Activated naive CD4-positive, alpha-beta T cell treated with Interleukin-2 at 50 U/mL for 16 hours (primary cell): ENCODE measurements at regions not wholly inside any gene's neighbourhood (a gene's known extent, or its start where the extent isn't known, plus 50 kb on each side); places are given as distances from the start of the nearest gene placed in this dataset.
"Not testable (repeated sequence)": the region's sequence is repeated elsewhere in the genome, so short reads cannot be mapped to it uniquely, and the experiment has no call there.

Experiments
- DNase-seq: peaks from one replicate; pipeline ENCODE4 v3.0.0-alpha.2; 2020

DNA sequence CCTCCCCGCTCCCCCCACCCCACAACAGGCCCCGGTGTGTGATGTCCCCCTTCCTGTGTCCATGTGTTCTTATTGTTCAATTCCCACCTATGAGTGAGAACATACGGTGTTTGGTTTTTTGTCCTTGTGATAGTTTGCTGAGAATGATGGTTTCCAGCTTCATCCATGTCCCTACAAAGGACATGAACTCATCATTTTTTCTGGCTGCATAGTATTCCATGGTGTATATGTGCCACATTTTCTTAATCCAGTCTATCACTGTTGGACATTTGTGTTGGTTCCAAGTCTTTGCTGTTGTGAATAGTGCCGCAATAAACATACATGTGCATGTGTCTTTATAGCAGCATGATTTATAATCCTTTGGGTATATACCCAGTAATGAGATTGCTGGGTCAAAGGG lies 104.3 kb downstream of the MTPN start:
- DNase-seq: not testable (repeated sequence)

DNA sequence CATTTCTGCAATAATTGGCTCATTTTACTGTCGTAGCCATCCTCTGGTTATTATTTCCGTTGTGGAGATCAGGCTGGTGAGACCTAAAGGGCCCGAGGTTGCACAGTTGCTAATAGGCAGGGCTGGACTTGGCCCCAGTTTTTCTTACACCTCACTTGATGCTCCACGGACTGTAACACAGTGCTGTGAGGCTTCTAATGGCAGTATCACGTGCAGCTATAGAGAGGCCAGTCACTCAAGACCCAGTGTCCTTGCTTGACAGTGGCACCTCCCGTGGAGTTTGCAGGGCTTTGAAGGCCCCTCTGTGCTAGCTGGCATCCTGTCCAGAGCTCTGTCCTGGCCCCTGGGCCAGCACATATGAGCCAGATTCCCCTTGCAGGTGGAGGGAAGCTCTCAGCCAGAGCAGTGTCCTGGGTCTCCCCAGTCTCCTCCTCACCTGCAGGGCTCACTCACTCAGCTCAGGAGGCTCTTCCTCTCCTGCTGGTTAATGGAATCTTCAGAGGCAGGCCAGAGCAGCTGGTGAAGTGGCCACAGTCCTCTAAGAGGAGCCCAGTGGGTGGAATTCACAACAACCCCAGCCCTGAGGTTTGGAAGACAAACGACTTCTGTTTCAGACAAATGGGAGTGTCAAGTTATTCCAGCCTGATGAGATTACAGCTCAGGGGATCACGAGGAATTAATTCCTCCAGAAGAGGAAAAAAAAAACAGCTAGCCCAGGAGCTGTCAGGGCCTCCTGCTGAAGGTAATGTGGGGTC lies 114.2 kb upstream of the FAM180A start:
- DNase-seq: no peak

GRCh38 chr7:135859538-135859937 lies 110.9 kb upstream of the FAM180A start:
- no peak for DNase-seq

DNA sequence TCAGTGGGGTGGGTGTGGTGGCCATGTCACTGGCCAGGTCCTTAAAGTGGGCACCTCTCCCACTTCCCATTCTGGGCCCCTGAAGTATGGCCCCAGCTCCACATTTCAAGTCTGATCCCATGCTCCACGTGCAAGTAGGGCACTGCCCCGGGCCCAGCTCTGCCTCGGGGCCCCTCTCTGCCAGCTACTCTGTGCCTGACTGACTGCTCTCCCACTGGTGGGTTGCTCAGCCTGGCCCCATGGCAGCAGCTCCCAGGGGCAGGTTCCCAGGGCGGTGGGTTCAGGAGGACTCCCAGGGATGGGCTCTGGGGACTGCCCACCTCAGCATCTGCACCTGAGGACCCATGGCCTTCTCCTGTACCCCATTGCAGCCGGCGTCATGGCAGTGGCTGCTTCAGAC lies 110.2 kb upstream of the FAM180A start:
- DNase-seq: no peak

DNA sequence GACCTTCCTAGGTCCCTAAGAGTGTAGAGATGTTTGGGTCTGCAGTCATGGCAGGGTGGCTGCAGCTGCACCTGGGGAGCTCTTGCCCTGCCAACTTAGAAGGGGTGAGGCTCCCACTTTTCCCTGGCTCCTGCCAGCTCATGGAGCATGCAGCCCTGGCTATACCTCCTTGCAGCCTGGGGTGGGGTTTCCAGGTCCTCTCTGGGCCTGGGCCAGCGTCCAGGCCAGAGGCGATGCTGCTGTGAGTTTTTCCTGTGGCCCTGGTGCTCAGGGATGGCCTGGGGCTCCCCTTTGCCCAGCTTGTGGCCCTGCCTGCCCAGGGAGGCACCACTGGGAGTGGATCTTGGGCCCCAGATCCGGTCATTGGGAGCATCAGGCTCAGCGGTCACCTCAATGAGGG lies 109.8 kb upstream of the FAM180A start:
- no peak for DNase-seq

DNA sequence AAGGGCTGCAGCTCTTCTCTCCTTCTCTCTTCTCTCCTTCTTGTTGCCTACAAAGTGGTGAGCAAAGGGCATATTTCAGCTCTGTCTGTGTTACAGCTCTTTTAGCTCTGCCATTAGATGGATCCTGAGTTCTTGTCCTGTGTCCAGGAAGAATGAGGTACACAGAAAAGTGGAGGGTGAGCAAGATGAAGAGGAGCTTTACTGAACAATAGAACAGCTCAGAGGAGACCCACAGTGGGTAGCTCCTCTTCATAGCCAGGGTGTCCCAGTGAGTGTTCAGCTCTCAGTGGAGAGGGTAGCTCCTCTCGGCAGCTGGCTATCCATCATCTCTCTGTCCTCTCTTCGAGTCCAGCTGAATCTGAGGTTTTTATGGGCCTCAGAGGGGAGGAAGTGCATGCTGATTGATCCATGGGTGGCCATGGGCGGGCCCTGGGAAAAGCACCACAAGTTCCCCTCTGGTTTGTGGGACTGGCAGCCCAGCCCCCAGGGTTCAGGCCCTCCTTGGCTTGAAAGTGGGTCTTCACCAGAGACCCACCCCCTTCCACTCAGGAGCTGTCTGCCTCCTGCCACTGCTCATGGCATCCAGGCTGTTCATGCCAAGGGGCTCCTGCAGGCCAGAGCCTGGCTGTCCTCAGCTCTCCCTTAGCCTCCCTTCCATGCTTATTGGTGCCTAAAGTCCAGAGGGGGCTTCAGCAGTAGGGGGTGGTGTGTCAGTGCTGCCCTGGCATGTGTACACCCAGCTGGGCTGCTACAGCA lies 109.1 kb upstream of the FAM180A start:
- DNase-seq: no peak

- DNase-seq: no peak
These were observed 107.9 kb upstream of the FAM180A start for GRCh38 chr7:135856356-135857144.

DNA sequence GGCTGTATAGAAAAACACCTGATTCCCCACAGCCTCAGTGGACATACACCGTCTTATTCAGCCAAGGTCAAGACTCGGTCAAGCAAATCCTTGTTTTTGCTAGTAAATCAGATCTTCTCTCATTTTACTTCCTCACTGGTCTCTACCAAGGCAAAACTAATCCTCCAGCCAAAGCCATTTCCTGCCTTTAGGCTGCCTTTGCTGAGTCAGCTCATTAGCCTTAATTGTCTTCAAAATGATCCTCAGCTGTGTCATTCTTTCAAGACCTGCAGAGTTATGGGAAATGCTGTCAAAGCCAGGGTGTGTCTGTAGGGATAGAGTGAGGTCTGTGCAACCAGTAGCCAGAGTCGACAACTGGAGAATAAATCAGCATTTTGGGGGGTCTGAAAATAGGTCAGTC lies 107.2 kb upstream of the FAM180A start:
- no peak for DNase-seq

GRCh38 chr7:135853499-135853898 lies 104.9 kb upstream of the FAM180A start:
- no peak for DNase-seq

DNA sequence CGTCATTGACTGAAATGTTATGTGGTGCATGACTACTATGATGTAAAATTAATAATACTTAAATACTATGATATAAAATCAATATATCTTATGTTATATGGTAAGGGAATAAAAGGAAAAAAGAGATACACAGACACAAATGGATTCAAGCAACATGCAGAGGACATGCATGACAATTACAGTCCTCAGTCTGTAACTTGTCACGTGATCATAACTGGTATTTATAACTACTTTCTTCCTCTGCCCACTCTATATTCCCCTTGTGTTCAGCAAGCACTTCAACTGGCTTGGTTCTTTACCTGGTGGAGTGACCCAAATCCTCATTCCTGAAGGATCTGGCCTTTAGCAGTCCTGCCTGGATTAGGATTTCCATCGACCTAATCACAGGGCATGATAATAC lies 104.4 kb upstream of the FAM180A start:
- DNase-seq: no peak

- no peak for DNase-seq
These were observed 98.6 kb upstream of the FAM180A start for GRCh38 chr7:135847242-135847641.

DNA sequence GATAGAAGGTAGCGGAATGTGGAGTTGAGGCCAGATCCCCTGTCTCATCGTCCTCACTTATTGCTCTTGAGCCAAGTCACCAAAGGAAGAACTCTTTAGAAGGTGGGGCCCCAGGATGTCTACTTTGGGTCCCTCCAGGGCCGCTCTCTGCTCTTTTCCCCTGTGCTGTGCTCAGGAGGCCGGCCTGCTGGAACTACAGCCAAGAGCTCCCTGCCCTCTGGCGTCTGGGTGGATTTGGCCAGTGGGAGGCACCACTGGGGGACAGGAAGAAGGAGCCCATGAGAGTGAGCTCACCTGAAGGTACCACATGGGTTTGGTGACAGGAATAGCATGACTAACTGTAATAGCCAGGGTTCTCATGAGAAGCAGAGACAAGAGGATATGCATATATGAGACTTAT lies 97.7 kb upstream of the FAM180A start:
- no peak for DNase-seq

- DNase-seq: no peak
These were observed 96.9 kb upstream of the FAM180A start for GRCh38 chr7:135845415-135846075.

DNA sequence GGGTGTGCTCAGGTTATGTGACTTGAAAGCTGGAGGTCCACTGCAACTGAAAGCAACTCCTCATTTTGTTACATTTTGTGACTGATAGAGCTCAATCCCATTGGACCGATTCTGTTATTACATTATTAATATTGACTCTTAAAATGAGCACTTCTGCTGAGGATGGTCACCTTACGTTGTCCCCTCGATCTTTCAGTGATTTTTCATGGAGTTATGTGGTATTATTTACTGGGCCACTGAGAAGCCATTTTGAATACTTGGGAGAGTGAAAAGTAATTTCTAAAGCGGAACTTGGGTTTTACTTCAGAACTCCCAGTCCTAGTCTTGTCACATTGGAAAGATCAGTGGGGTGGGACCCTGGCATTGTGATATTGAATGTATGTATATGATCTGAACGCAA lies 96.3 kb upstream of the FAM180A start:
- no peak for DNase-seq

GRCh38 chr7:135843214-135843613 lies 94.6 kb upstream of the FAM180A start:
- DNase-seq: no peak

- DNase-seq: no peak
These were observed 94.0 kb upstream of the FAM180A start for GRCh38 chr7:135842446-135843179.

DNA sequence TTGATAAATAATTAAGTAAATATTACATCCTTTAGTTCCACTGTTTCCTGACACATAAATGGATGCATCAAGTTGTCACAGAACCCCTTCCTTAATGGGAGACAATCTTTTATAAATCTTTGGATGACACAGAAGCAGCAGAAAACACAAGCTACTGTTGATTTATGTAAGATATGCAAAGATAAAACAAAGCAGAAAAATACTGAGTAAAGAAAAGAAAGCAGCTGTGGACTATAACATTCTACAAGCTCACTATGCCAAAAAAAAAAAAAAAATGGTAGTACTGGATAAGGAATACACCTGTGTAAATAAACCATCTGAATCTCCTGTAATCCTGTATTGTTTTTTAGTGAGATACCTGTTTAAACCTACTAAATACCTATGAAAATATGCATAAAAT lies 92.0 kb upstream of the FAM180A start:
- DNase-seq: no peak

DNA sequence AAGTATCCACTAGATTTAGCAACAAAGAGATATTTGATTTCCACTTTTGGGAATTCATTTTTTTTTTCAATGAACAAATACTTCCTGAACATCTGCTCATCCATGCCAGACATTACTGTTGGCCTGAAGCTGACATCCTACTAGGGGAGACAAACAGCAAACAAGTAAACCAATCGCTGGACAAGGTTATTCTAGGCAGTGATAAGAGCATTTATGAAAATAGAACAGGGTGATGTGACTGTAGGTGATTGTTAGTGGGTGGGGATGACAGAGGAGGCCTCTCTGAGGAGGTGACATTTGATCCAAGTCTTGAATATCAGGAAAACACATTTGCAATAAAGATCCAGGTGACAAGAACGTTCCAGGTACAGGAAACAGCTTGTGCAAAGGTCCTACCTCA lies 89.1 kb upstream of the FAM180A start:
- DNase-seq: no peak

GRCh38 chr7:135834266-135834665 lies 85.7 kb upstream of the FAM180A start:
- DNase-seq: no peak

- DNase-seq: no peak
These were observed 85.0 kb upstream of the FAM180A start for GRCh38 chr7:135833642-135834041.

DNA sequence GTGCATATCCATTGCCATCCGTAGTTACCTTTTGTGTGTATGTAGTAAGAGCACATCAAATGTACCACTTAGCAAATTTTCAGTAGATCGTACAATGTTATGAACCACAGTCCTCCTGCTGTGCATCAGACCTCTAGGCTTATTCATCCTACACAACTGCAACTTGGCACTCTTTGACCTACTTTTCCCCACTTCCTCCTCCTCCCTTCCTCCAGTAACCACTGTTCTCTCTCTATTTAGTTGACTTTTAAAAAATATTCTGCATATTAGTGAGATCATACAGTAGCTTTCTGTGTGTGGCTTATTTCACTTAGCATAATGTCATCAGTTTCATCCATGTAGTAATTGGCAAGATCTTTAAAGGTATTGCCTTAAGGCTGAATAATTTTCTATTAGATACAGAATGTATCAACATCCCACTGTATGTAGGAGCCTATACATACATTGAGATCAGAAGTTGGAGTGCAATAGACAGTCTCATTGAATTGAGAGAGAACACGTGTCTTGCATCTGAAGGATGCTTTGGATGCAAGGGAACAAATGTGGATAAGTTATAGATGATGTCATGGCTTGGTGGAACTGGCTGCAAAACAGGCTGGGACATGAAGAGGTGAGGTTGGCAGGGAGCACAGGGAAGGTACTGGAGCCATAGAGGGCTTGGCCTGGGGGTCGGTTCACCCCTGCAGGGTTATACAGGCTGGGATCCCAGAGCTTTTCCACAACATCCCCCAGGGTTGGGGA lies 83.0 kb upstream of the FAM180A start:
- no peak for DNase-seq

- DNase-seq: no peak
These were observed 80.0 kb upstream of the FAM180A start for GRCh38 chr7:135828604-135829003.
